CD4-positive, alpha-beta T cell treated with Interleukin-21 for 1 hour (primary cell): ENCODE measurements at regions not wholly inside any gene's neighbourhood (a gene's known extent, or its start where the extent isn't known, plus 50 kb on each side); places are given as distances from the start of the nearest gene placed in this dataset.
"Not testable (repeated sequence)": the region's sequence is repeated elsewhere in the genome, so short reads cannot be mapped to it uniquely, and the experiment has no call there.

Experiments
- DNase-seq: peaks from one replicate; pipeline ENCODE4 v3.0.0-alpha.2; 2020

DNA sequence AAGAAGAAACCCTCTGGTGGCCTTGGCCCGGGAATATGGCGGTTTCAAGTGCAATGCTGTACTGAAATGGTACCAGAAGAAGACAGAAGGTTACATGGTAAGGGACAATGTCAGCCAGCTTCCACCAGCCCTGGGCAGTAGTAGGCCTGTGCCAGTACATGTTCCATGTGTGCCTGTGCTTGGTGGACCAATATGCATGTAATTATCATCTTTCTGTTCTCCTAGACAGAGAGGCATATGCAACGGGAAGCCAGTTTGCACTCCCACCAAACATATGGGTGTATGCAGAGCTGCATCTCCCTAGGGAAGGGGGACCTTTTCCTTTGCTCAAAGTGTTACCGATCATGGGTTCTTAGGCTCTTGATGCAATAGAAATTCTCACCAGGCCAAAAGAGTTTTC lies 80.9 kb upstream of the ADORA2B start:
- not testable (repeated sequence) for DNase-seq

DNA sequence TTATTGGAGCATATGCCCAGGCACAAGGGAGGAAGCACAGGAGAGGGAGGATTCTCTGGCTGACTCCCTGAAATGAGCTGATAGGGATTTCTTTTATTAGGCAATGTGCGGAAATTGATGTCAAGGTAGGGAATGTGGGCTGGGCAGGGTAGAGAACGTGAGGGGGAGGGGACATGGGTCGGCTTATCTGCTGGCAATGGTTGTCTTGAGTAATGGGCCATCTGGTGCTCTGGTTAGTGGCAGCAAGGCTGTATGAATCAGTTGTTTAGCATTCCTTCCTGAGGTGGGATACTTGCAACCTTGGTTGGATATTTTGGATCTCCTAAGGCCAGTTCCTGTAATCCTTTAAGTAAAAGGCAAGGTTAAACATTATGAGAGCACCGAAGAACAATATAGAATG lies 80.5 kb upstream of the ADORA2B start:
- DNase-seq: not testable (repeated sequence)

- DNase-seq: not testable (repeated sequence)
Observed at GRCh38 chr17:15866015-15866414, 78.9 kb upstream of the ADORA2B start.

GRCh38 chr17:15867331-15867730 lies 77.6 kb upstream of the ADORA2B start:
- DNase-seq: not testable (repeated sequence)

- DNase-seq: not testable (repeated sequence)
Observed at GRCh38 chr17:15869868-15870267, 75.1 kb upstream of the ADORA2B start.

GRCh38 chr17:15872677-15873076 lies 72.3 kb upstream of the ADORA2B start:
- not testable (repeated sequence) for DNase-seq

- not testable (repeated sequence) for DNase-seq
Observed at GRCh38 chr17:15877882-15878500, 66.9 kb upstream of the ADORA2B start.

- DNase-seq: no peak
Observed at GRCh38 chr17:15882058-15882720, 62.7 kb upstream of the ADORA2B start.

- DNase-seq: no peak
Observed at GRCh38 chr17:15882777-15883176, 62.2 kb upstream of the ADORA2B start.

DNA sequence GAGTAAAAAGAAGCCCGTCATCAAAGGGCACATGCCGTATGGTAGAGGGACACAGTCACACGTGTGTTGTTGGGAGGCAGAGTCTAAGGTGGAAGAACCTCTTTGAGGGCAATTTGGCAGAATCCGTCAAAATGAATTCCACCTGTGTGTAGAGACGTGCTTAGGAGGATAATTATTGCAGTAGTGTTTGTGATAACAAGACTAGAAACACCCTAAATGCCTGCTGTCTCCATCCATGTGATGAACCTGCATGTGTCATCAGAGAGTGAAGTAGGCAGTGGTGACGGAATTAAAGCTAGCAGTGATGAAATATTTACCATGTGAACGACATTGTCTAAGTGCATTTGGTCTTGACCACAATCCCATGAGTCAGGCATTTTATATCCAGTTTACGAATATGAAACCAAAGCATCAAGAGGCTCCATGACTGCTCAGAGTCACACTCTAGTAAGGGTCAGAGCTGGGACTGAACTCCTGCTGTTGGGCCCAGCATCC lies 61.3 kb upstream of the ADORA2B start:
- DNase-seq: no peak

DNA sequence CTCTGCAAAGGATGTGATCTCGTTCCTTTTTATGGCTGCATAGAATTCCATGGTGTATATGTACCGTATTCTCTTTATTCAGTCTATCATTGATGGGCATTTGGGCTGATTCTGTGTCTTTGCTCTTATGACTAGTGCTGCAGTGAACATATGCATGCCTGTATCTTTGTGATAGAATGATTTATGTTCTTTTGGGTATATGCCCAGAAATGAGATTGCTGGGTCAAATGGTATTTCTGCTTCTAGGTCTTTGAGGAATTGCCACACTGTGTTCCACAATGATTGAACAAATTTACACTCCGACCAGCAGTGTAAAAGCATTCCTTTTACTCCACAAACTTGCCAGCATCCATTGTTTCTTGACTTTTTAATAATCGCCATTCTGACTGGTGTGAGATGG lies 60.2 kb upstream of the ADORA2B start:
- no peak for DNase-seq

GRCh38 chr17:15885770-15886169 lies 59.2 kb upstream of the ADORA2B start:
- DNase-seq: no peak

- DNase-seq: no peak
Observed at GRCh38 chr17:15886221-15886620, 58.7 kb upstream of the ADORA2B start.

- no peak for DNase-seq
Observed at GRCh38 chr17:15886804-15887203, 58.1 kb upstream of the ADORA2B start.

- DNase-seq: no peak
Observed at GRCh38 chr17:15888436-15888835, 56.5 kb upstream of the ADORA2B start.

- DNase-seq: no peak
Observed at GRCh38 chr17:15890279-15890892, 54.5 kb upstream of the ADORA2B start.

GRCh38 chr17:15891318-15891717 lies 53.6 kb upstream of the ADORA2B start:
- no peak for DNase-seq

DNA sequence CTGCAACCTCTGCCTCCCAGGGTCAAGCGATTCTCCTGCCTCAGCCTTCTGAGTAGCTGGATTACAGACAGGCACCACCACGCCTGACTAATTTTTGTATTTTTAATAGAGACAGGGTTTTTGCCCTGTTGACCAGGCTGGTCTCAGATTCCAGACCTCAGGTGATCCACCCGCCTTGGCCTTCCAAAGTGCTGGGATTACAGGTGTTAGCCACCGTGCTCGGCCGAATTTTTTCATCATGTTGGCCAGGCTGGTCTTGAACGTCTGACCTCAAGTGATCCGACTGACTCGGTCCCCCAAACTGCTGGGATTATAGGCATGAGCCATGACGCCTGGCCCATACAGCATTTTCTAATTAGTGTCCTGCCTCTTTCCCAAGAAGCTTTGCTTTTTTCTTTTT lies 52.7 kb upstream of the ADORA2B start:
- DNase-seq: no peak

DNA sequence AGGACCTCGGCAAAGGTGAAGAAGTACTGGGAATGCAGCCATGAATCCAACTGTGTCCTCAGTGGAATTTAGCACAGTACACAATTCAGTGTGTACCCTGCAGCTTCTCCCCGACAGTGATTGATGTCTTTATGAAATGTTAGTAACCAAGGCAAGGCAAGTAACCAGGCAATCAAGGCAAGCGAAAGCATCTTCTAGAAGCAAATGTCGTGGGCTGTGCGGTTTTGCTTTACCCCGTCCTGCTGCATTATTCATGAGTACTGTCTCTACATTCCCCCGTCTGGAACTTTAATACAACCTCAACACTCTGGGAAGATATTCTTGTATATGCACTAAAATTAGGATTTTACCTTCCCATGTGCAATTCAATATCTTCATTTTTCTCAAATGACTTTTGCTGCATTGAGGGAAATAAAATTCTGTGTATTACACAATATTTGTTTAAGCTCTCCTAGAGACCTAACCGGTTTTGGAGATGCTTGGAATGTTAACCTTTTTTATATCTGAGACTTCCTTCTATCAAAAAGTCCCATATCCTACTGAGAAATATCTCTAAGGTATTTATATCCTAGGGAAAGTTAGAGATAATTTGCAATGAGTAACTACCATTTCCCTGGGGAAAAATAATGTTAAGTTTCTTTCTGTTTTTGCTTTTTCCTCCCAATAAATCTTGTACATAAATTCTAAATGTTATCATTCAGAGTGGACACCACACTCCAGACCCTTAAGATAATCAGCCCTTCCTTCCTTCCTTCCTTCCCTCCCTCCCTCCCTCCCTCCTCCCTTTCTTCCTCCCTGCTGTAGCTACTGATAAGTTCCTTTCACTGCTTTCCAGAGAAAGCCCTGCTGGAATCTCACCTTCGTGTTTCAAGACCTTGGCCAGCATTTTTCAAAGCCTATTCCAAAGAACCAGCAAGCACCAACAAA lies 51.9 kb upstream of the ADORA2B start:
- no peak for DNase-seq

DNA sequence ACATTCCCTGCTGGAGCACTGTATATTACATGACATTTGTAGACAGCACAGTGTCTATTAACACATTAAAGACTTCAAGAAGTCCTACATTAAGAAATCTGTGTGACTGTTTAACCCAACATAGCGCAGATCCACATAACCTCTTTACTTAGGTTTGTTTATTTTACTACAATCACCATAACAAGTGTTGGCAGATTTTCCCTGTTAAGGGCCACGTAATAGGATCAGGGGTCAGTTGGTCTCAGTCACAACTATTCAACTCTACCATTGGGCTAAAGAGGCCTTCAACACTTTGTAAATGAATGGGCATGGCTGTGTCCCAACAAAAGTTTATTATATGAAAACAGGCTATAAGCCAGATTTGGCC lies 51.3 kb upstream of the ADORA2B start:
- no peak for DNase-seq

DNA sequence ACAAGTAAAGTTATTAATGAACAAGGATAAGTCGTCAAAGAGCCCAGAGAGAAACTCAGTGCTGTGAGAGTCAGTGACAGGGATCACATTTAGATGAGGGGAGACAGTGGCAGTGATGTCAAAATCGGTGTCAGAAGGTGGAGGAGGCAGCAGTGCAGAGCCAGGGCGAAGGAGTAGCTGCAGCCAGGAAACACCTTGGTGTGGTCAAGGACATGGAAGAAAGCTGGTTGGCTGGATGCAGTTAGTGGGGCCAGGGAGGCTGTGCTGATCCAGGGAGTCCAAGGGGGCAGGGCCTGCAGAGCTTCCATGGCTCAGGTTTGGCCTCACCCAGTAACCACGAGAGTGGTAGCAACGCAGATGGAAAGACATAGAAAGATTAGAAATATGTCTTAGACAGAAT lies 50.7 kb upstream of the ADORA2B start:
- no peak for DNase-seq

- DNase-seq: no peak
Observed at GRCh38 chr17:15894913-15895658, 49.8 kb upstream of the ADORA2B start.
